ENCODE measurements at regions not wholly inside any gene's neighbourhood (a gene's known extent, or its start where the extent isn't known, plus 50 kb on each side); places are given as distances from the start of the nearest gene placed in this dataset.

- DNase-seq (ENCODE audit: low read depth in 2 of 2), result no peak
- no peak for TF ChIP-seq CTCF (IDR thresholded peaks at IDR 0.05; ENCODE audit: low read depth, low read length)
- H3K4me3 ChIP-seq (replicated peaks in 1 of 2; ENCODE audit: low read depth in 2 of 2, low read length in 2 of 2), result no peak overlapping the region
Measured at GRCh38 chr3:174640932-174641331, 218.2 kb upstream of the NAALADL2 start.

GRCh38 chr3:174644287-174644686 is 214.8 kb upstream of the NAALADL2 start:
- DNase-seq (ENCODE audit: low read depth in 2 of 2), result no peak
- no peak overlapping the region for H3K4me3 ChIP-seq (replicated peaks in 1 of 2; ENCODE audit: low read depth in 2 of 2, low read length in 2 of 2)
- TF ChIP-seq CTCF (IDR thresholded peaks at IDR 0.05; ENCODE audit: low read depth, low read length), result no peak

- no peak overlapping the region for H3K4me3 ChIP-seq (replicated peaks in 1 of 2; ENCODE audit: low read depth in 2 of 2, low read length in 2 of 2)
- TF ChIP-seq CTCF (IDR thresholded peaks at IDR 0.05; ENCODE audit: low read depth, low read length), result no peak
- DNase-seq (ENCODE audit: low read depth in 2 of 2), result no peak
Measured at GRCh38 chr3:174651951-174652350, 207.2 kb upstream of the NAALADL2 start.

GRCh38 chr3:174659511-174659910 is 199.6 kb upstream of the NAALADL2 start:
- H3K4me3 ChIP-seq (replicated peaks in 1 of 2; ENCODE audit: low read depth in 2 of 2, low read length in 2 of 2), result no peak overlapping the region
- DNase-seq (ENCODE audit: low read depth in 2 of 2), result no peak
- no peak for TF ChIP-seq CTCF (IDR thresholded peaks at IDR 0.05; ENCODE audit: low read depth, low read length)

- no peak for TF ChIP-seq CTCF (IDR thresholded peaks at IDR 0.05; ENCODE audit: low read depth, low read length)
- DNase-seq (ENCODE audit: low read depth in 2 of 2), result no peak
- H3K4me3 ChIP-seq (replicated peaks in 1 of 2; ENCODE audit: low read depth in 2 of 2, low read length in 2 of 2), result no peak overlapping the region
Measured at GRCh38 chr3:174662653-174663052, 196.5 kb upstream of the NAALADL2 start.

- TF ChIP-seq CTCF (IDR thresholded peaks at IDR 0.05; ENCODE audit: low read depth, low read length), result no peak
- DNase-seq (ENCODE audit: low read depth in 2 of 2), result no peak
- no peak overlapping the region for H3K4me3 ChIP-seq (replicated peaks in 1 of 2; ENCODE audit: low read depth in 2 of 2, low read length in 2 of 2)
Measured at GRCh38 chr3:174667386-174667785, 191.7 kb upstream of the NAALADL2 start.

GRCh38 chr3:174675406-174675805 is 183.7 kb upstream of the NAALADL2 start:
- no peak for DNase-seq (ENCODE audit: low read depth in 2 of 2)
- no peak for TF ChIP-seq CTCF (IDR thresholded peaks at IDR 0.05; ENCODE audit: low read depth, low read length)
- H3K4me3 ChIP-seq (replicated peaks in 1 of 2; ENCODE audit: low read depth in 2 of 2, low read length in 2 of 2), result no peak overlapping the region
